GM12878 (cell line): ENCODE measurements at regions not wholly inside any gene's neighbourhood (a gene's known extent, or its start where the extent isn't known, plus 50 kb on each side); places are given as distances from the start of the nearest gene placed in this dataset.

Experiments used
- ATAC-seq: fragments of 200-7000 bp; cut with Tn5 transposase; 3 replicates; pipeline ENCODE4 v1.9.1; 2020; ENCODE audit warnings: mild to moderate bottlenecking, moderate library complexity
- BruUV-seq: library from RNA; stranded (reverse); fragments of 400-500 nt; replicated peaks from 2 replicates; lab custom pipeline; 2021; lab: Mats Ljungman, UMichigan
- CTCF ChIA-PET: fragments of 300-600 bp; sonication (Branson Sonifier 250); formaldehyde crosslinking; extraction: SDS; loops from one replicate; lab custom pipeline; 2021; ENCODE audit warnings: inconsistent platforms; lab: Yijun Ruan, JAX
- POLR2A ChIA-PET: fragments of 350-600 bp; formaldehyde crosslinking; extraction: SDS; loops from one replicate; lab custom pipeline; 2021; ENCODE audit warnings: inconsistent platforms; lab: Charles Lee
- RAD21 ChIA-PET: fragments of 300-600 bp; sonication (Branson Sonifier 250); formaldehyde crosslinking; loops from one replicate; lab custom pipeline; 2023; ENCODE audit warnings: antibody characterized with exemption; ENCODE audit not compliant: unreplicated experiment; lab: Charles Lee
- SMC1A ChIA-PET: fragments of 300-600 bp; sonication (Branson Sonifier 250); formaldehyde crosslinking; loops from one replicate; lab custom pipeline; 2023; ENCODE audit not compliant: unreplicated experiment, uncharacterized antibody; lab: Charles Lee
- DNase-seq: peaks from one replicate; pipeline ENCODE4 v3.0.0-alpha.2; 2011; ENCODE audit warnings: low read depth, low spot score
- FAIRE-seq: peaks from 3 replicates; lab custom pipeline; 2011; peaks lifted over from hg19 to GRCh38; lab: Jason Lieb, UNC
- H2AFZ ChIP-seq: 2 replicates; pipeline ENCODE4 v1.6.0; 2011; ENCODE audit warnings: low read depth, low read length, control low read depth; ENCODE audit not compliant: control insufficient read depth
- H3K27ac ChIP-seq: 2 replicates; pipeline ENCODE4 v1.5.1; 2011; ENCODE audit warnings: control low read depth; ENCODE audit not compliant: control insufficient read depth, insufficient read depth
- H3K27me3 ChIP-seq, 2 experiments: replicated peaks in 1 of 2; 2 replicates each; pipeline versions ENCODE4 v1.6.0 to v1.6.1; 2011; ENCODE audit warnings: low read length in 1 of 2; ENCODE audit not compliant: control insufficient read depth in 2 of 2, insufficient read depth in 2 of 2
- H3K36me3 ChIP-seq, 2 experiments: 2 replicates each; pipeline ENCODE4 v1.5.1; 2011; ENCODE audit warnings: low read length in 1 of 2; ENCODE audit not compliant: control insufficient read depth in 2 of 2, insufficient read depth in 2 of 2
- H3K4me1 ChIP-seq: 2 replicates; pipeline ENCODE4 v1.6.1; 2011; ENCODE audit warnings: mild to moderate bottlenecking, low read length, moderate library complexity, mixed read lengths; ENCODE audit not compliant: control insufficient read depth, insufficient read depth
- H3K4me2 ChIP-seq: 2 replicates; pipeline ENCODE4 v1.6.0; 2011; ENCODE audit warnings: control low read depth; ENCODE audit not compliant: control insufficient read depth, insufficient read depth
- H3K4me3 ChIP-seq: fragments of 200-600 bp; sonication (generic); 2 replicates; pipeline ENCODE4 v1.5.1; 2016
- H3K79me2 ChIP-seq: 2 replicates; pipeline ENCODE4 v1.6.0; 2011; ENCODE audit warnings: low read length; ENCODE audit not compliant: control insufficient read depth, insufficient read depth
- H3K9ac ChIP-seq: 2 replicates; pipeline ENCODE4 v1.8.0; 2011; ENCODE audit warnings: low read length, control low read depth, mixed read lengths; ENCODE audit not compliant: control insufficient read depth, insufficient read depth
- H3K9me3 ChIP-seq: replicated peaks from 3 replicates; pipeline ENCODE4 v1.5.1; 2011; ENCODE audit warnings: mild to moderate bottlenecking, low read length; ENCODE audit not compliant: control insufficient read depth, insufficient read depth
- H4K20me1 ChIP-seq: 2 replicates; pipeline ENCODE4 v1.6.0; 2011; ENCODE audit not compliant: control insufficient read depth, insufficient read depth
- BCL3 ChIP-seq: IDR thresholded peaks from 2 replicates; pipeline ENCODE4 v1.6.1; 2011; ENCODE audit warnings: borderline replicate concordance, low read depth, mild to moderate bottlenecking, moderate library complexity, low read length; ENCODE audit not compliant: insufficient read depth, poor library complexity, severe bottlenecking
- BRCA1 ChIP-seq: IDR thresholded peaks from 2 replicates; pipeline ENCODE4 v1.6.1; 2011; ENCODE audit warnings: low read depth, low read length, improper control_type of control experiment
- CUX1 ChIP-seq: IDR thresholded peaks from 2 replicates; pipeline ENCODE4 v1.6.1; 2012; ENCODE audit warnings: improper control_type of control experiment, low read depth, low read length; ENCODE audit not compliant: insufficient replicate concordance
- DPF2 ChIP-seq: fragments of 450-650 bp; IDR thresholded peaks from 2 replicates; pipeline ENCODE4 v1.6.1; 2017; ENCODE audit warnings: mild to moderate bottlenecking
- IKZF2 ChIP-seq, 2 experiments: fragments of 450-650 bp; IDR thresholded peaks; 2 replicates each; pipeline ENCODE4 v1.6.1; 2017; ENCODE audit warnings: mild to moderate bottlenecking in 2 of 2, moderate library complexity in 2 of 2
- JUNB ChIP-seq: IDR thresholded peaks from 2 replicates; pipeline ENCODE4 v1.6.1; 2016; ENCODE audit warnings: antibody characterized with exemption, mild to moderate bottlenecking
- NR2C1 ChIP-seq: fragments of 450-650 bp; IDR thresholded peaks from 2 replicates; pipeline ENCODE4 v1.6.1; 2017; ENCODE audit warnings: antibody characterized with exemption, mild to moderate bottlenecking, moderate library complexity
- SREBF2 ChIP-seq: IDR thresholded peaks from 2 replicates; pipeline ENCODE4 v1.6.1; 2012; ENCODE audit warnings: mild to moderate bottlenecking, low read length
- ZNF384 ChIP-seq: IDR thresholded peaks from 2 replicates; pipeline ENCODE4 v1.6.1; 2012; ENCODE audit warnings: low read depth, mild to moderate bottlenecking, low read length, improper control_type of control experiment, borderline replicate concordance
- WGBS: methylation state at CpG from one replicate; pipeline ENCODE4 v1.1.6; 2016; ENCODE audit warnings: low lambda C conversion rate; ENCODE audit not compliant: insufficient replicate concordance, insufficient coverage; ENCODE audit errors: missing lambda C conversion rate; 5-methylcytosine and 5-hydroxymethylcytosine counted together
- in situ Hi-C: fragments of 300-500 bp; cut with MboI; formaldehyde crosslinking; loops from 9 replicates; pipeline ENCODE4 v1.14.3; 2018; ENCODE audit warnings: mixed read lengths
- intact Hi-C: fragments of 100-400 bp; cut with micrococcal nuclease; formaldehyde crosslinking; loops from one replicate; pipeline ENCODE4 v1.14.2; 2022; ENCODE audit not compliant: unreplicated experiment

GRCh38 chrX:13897566-13897965, 80.7 kb upstream of the GPM6B start:
- H3K9ac ChIP-seq: no peak overlapping the region
- H3K27ac ChIP-seq: no peak overlapping the region
- H3K79me2 ChIP-seq: no peaks in the 10 kb centered on the region
- no peak overlapping the region for H3K4me3 ChIP-seq
- H3K4me2 ChIP-seq: no peak overlapping the region
- SMC1A ChIA-PET: interaction anchor here (1.0 to 3.5 kb wide), 8 partner anchors 8 to 391 kb away, joined by 3 to 28 read pairs (median 3); partner anchors contain the start of gene GEMIN8
- ATAC-seq: peak; percentile 13; the same call in 1 of the 3 replicates
- FAIRE-seq: no peak
- POLR2A ChIA-PET: interaction anchor here (1.5 kb wide), 1 partner anchor 132 kb away, joined by 7 read pairs; the partner anchor contains the start of gene GEMIN8
- H2AFZ ChIP-seq: no peak overlapping the region
- no peaks in the 10 kb centered on the region for H4K20me1 ChIP-seq
- RAD21 ChIA-PET: interaction anchor here (0.8 to 3.2 kb wide), 6 partner anchors 128 to 391 kb away, joined by 3 to 26 read pairs (median 5); partner anchors contain the start of gene GEMIN8
- H3K36me3 ChIP-seq: no peaks in the 10 kb centered on the region
- intact Hi-C loops: loop anchor here (10.0 kb wide), 1 partner anchor 393 kb away; no protein-coding TSS in a partner anchor
- WGBS: 43% methylated on average over 4 of the region's 4 CpGs
- in situ Hi-C loops: no loop called here
- no TSS peak for BruUV-seq
- no peaks in the 10 kb centered on the region for H3K4me1 ChIP-seq
- H3K27me3 ChIP-seq: no peaks in the 10 kb centered on the region; a peak in 2 of 4 replicates
- TF ChIP-seq JUNB (no peak), BRCA1 (no peak)
- CTCF ChIA-PET: interaction anchor here (1.3 to 2.4 kb wide), 5 partner anchors 9 to 135 kb away, joined by 3 to 28 read pairs (median 5); no protein-coding TSS in a partner anchor
- no peaks in the 10 kb centered on the region for H3K9me3 ChIP-seq
- no peak for DNase-seq

- H2AFZ ChIP-seq: no peak overlapping the region
- H3K9me3 ChIP-seq: no peaks in the 10 kb centered on the region
- ATAC-seq (no peak), FAIRE-seq (no peak), DNase-seq (no peak)
- WGBS: 42% methylated on average over 5 of the region's 5 CpGs
- H3K4me2 ChIP-seq: no peak overlapping the region
- intact Hi-C loops (loop anchor here (10.0 kb wide), 1 partner anchor 390 kb away; no protein-coding TSS in a partner anchor), in situ Hi-C loops (no loop called here)
- H3K9ac ChIP-seq: no peak overlapping the region
- ChIA-PET SMC1A (interaction anchor here (0.8 to 2.0 kb wide), 5 partner anchors 12 to 137 kb away, joined by 3 to 8 read pairs (median 3); no protein-coding TSS in a partner anchor), POLR2A (no interaction called here), RAD21 (interaction anchor here (1.0 kb wide), 1 partner anchor 36 kb away, joined by 3 read pairs; no protein-coding TSS in a partner anchor), CTCF (interaction anchor here (1.7 to 2.0 kb wide), 2 partner anchors 137 to 144 kb away, joined by 6 to 9 read pairs; no protein-coding TSS in a partner anchor)
- H3K27me3 ChIP-seq: no peaks in the 10 kb centered on the region; a peak in 2 of 4 replicates
- H3K79me2 ChIP-seq: no peaks in the 10 kb centered on the region
- no peak overlapping the region for H3K4me3 ChIP-seq
- BruUV-seq: no TSS peak
- no peak overlapping the region for H3K27ac ChIP-seq
- H3K36me3 ChIP-seq: no peaks in the 10 kb centered on the region
- H4K20me1 ChIP-seq: no peaks in the 10 kb centered on the region
- H3K4me1 ChIP-seq: no peaks in the 10 kb centered on the region
- TF ChIP-seq CUX1: no peak
- no peak for TF ChIP-seq IKZF2 (IDR thresholded peaks at IDR 0.05)
- no peak for TF ChIP-seq BCL3
- TF ChIP-seq ZNF384: no peak
- no peak for TF ChIP-seq SREBF2
- no peak for TF ChIP-seq NR2C1
- TF ChIP-seq DPF2: no peak
These were observed 78.1 kb upstream of the GPM6B start for GRCh38 chrX:13894888-13895565.
